Renal cortical epithelial cell (primary cell): ENCODE measurements at regions not wholly inside any gene's neighbourhood (a gene's known extent, or its start where the extent isn't known, plus 50 kb on each side); places are given as distances from the start of the nearest gene placed in this dataset.
"Not testable (repeated sequence)": the region's sequence is repeated elsewhere in the genome, so short reads cannot be mapped to it uniquely, and the experiment has no call there.

Experiments
- DNase-seq: peaks from one replicate; pipeline ENCODE4 v3.0.0-alpha.2; 2011; ENCODE audit warnings: low read depth

DNA sequence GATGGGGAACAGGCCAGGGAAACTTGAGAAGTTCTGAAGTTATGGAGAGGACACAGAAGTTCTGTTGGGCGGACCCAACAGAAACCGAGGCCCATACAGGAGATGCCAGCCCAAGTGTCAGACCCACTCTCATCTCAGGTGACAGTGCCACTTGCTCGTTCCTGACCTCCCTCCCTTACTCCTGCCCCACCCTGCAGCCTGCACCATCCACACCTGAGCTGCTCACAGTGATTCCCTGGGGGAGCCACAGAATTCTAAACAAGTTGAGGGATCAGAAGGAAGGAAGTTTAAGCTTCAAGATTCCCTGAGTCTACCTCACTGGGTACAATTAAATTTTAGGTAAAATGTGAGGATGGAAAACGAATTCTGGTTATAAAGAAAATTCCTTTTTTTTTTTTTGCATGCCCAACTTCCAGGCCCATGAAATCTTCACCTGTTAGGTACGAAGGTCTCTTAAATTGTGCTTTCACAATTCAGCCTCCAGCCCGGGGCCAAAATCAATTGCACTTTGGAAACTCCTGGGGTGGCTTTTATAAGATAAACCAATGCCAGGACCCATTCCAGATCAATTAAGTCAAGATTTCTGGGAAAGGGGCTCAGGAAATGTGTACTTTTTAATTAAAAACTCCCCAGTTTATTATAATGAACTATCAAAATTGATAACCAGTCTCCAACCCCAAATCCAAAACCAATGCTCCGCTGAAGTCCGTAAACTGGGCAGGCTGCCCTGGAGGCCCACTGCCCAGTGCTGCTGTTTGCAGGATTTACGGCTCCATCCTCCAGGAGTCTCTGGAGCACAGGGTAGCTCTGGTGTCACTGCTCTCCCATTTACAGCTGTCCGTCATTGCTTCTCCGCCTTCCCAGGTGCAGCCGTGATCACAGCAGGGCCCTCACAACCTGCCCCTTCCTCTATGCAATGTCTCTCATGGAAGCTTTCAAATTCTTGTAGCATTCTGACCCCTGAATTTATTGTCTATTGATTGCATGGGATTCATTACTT, 643.5 kb downstream of the UQCRFS1 start:
- no peak for DNase-seq

- DNase-seq, result no peak
Measured at GRCh38 chr19:28567834-28568233, 645.1 kb downstream of the UQCRFS1 start.

DNA sequence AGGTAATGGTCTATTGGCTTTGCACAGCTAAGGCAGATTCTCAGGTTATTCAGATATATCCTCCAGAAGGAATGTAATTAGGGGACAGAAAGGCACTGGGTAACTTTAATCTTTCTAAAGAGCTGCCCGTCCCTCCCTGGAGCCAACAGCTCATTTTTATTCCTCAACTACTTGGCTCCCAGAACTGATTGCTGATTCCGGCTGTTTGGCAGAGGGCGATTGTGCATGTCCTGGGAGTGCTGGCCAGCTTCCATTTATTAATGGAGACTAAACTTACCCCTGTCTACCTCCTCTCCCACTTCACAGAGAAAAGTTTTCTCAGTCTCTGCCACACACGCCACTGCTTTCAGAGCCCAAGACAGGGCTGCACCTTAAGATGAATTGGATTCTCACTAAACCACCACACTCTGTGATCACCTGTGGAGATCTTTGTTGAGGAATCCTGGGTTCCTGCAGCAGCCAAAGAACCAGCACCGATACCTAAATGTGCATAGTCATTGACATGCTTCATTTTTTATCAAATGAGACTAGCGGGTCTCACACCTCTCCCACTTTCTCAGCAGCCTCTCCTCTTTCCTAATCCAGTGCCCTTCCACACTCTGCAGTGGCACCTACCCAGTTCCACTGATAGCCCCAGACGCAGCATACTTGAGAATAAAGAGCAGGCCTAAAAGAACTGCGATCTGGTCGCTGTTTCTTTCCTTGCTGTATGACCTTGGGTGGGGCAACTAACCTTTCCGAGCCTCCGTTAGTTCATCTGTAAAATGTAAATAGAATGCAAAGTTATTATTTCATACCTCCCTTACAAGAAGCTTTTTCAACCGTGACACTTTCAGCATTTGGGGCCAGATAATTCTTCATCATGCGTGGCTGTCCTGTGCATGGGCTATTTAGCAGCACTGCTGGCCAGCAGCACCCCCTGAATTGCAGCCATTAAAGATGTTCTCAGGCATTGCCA, 648.7 kb downstream of the UQCRFS1 start:
- DNase-seq, result no peak

DNA sequence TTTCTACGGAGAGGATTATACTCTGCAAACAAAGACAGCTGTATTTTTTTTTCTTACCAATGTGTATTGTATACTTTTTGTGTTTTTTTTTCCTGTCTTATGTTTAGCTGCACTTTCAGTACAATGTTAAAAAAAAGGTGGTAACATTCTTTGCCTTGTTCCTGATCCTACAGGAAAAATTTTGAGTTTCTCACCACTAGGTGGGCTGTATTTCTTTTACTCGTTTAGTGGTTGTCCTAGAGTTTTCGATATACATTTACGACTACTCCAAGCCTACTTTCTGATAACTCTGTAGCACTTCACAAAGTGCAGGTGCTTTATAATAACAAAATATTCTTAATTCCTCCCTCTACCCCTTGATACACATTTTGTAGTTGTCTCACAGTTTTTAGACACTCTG, 652.2 kb downstream of the UQCRFS1 start:
- no peak for DNase-seq

DNA sequence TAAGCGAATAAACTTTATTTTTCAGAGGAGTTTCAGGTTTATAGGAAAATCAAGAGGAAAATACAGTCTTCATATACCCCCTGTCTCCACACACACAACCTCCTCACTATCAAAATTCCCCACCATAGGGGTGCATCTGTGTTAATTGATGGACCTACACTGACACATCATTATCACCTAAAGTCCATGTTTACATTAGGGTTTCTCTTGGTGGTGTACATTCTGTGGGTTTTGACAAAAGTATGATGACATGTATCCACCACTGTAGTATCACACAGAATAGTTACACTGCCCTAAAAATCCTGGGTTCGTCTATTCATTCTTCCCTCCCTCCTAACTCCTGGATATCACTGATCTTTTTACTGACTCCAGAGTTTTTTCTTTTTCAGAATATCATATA, 654.2 kb downstream of the UQCRFS1 start:
- no peak for DNase-seq

DNA sequence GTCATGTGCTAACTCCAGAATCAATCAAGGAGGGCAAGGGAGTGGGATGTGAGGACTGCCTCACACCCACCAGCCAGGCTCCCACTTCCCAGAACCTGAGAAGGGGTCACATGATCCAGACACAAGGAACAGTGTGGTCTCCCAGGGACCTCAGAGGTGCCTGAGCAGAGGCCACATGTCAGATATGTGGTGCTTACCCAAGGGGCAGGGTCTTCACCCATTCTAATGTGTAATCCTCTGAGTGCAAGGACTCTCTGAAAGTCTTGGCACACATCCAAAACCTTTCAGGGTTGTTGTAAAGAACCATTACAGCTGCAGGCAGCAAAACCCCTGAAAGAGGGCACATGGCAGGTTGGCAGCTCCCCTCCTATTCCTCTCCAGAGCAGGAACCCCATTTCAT, 656.6 kb downstream of the UQCRFS1 start:
- no peak for DNase-seq

GRCh38 chr19:28555317-28555716, 657.6 kb downstream of the UQCRFS1 start:
- DNase-seq, result no peak

DNA sequence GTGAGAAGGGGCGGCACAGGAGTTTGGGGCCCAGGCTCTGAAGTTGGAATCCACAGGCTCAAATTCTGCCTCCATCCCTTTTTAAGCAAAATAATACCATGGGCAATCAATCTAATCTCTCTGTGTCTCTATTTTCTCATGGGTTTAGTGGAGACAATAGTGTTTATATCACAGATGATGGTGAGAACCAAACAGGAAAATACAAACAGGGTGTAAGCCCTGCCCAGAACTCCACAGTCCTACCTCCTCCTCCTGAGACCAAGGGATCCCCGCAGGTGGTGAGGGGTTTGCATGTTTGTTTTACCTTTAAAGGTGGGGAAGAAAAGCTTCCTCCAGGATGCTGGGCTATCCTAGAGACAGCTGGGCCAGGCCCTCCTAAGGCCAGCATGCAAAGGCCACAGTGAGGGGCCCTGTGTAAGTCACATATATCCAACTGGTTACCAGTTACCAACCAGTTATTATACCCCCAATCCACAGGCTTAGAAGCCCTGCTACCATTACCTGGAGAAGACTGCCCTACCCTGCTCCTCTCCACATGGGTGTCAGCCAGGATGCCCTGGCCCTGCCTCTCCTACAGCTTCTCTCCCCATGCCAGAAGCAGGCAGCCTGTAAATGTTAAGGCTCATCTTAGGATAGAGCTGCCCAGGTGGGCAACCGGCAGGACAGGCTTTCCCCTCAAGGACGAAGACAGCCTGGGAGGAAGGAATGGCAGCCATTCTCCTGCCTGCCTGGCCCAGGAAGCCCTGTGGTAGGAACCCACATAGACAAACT, 658.4 kb downstream of the UQCRFS1 start:
- DNase-seq, result no peak

DNA sequence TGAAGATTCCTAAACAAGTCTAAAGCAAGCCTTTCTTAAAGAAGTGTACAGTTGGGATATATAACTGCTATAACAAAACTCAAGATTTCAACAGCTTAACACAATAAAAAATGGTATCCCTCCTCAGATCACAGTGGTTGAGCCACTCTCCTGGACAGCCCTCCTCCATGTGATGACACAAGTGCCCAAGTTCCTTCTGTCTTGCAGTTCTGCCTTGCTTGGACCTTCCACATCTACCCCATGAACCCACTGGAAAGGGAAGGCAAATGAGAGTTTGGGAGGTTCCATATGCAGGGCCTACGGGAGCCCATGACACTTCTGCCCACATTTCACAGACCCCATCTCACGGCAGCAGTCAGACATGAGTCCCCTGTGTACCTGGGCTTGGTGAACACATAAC, 659.2 kb downstream of the UQCRFS1 start:
- no peak for DNase-seq

DNA sequence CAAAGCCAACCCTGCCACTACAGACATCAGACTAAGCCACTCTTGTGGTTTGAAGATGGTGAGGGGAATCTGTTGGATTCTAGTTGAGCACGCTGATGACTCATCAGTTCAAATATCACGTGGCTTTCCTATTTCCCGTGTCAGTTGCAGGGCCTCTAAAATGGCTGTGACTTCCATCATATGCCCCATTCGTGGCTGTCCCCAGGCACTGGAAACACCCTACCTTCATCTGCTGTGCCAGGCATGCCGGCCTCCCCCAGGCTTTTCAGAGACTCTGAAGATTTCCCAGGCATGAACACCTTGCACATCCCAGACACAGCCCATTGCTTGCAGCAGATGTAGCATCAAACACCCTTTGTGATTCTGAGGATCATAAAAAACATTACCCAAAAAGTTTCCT, 659.9 kb downstream of the UQCRFS1 start:
- no peak for DNase-seq

DNA sequence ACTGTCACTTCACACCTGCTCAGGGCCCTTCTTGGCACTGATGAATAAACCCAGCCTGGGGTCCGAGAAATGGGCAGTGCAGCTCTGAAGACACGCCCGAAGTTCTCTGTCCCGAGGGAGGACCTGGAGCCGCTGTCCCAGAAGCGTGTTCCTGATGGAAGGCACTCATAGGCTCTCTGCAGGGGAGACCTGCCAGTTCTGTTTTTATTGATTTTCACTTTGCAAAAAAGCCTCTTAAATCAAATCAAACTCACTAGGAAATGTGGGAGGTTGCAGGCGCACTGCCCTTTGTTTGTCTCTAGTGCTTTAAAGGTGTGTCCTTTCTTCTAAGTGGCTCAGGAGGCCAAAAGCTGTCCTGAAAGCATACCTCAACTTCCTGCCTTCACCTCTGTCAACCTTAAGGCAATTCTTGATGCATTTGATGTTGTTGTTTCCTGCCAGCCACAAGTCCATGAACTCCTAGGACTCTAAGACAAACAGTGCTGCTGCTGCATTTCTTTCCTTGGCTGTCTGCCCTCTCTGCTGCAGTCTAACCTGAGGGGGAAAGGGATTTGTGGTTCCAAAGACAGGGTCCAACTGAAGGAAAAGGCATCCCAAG, 663.2 kb downstream of the UQCRFS1 start:
- no peak for DNase-seq

DNA sequence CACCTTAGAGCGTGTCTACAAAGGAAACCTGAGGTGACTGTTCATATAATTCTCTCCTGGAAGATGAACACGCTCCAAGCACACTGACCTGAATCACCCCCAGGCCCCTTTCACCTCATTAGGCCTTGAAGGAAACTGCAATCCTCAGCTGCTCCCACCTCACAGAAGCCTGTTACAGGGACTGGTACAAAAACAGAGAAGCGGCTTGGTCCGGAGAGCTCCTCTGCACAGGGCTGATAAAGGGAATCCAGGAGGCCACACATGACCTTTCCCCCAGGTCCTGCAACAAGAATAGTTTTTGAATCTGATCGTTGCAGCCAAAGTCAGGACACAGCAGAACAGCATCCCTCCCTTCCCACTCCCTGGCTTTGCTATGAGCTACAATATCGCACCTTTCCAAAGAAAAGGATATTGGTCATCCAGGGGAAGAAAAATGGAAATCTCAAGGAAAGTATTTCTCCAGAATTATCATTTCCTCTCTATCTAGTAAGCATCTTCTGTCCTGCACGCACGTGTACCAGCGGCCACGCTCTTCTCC, 666.7 kb downstream of the UQCRFS1 start:
- no peak for DNase-seq

DNA sequence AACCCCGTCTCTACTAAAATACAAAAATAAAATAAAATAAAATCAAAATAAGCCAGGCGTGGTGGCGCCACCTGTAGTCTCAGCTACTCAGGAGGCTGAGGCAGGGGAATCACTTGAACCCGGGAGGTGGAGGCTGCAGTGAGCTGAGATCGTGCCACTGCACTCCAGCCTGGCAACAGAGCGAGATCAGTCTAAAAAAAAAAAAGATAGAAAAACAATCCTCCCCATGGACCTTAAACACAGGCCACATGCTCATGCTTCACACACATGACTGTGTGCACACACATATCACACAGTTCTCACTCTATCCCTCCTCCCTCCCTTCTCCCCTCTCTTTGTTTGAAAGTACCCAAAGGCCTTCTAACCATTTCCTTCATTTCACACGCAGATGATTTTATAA, 667.6 kb downstream of the UQCRFS1 start:
- not testable (repeated sequence) for DNase-seq

- no peak for DNase-seq
Measured at GRCh38 chr19:28544451-28545261, 668.3 kb downstream of the UQCRFS1 start.

GRCh38 chr19:28543244-28543776, 669.6 kb downstream of the UQCRFS1 start:
- DNase-seq, result no peak

- no peak for DNase-seq
Measured at GRCh38 chr19:28542394-28543243, 670.3 kb downstream of the UQCRFS1 start.

DNA sequence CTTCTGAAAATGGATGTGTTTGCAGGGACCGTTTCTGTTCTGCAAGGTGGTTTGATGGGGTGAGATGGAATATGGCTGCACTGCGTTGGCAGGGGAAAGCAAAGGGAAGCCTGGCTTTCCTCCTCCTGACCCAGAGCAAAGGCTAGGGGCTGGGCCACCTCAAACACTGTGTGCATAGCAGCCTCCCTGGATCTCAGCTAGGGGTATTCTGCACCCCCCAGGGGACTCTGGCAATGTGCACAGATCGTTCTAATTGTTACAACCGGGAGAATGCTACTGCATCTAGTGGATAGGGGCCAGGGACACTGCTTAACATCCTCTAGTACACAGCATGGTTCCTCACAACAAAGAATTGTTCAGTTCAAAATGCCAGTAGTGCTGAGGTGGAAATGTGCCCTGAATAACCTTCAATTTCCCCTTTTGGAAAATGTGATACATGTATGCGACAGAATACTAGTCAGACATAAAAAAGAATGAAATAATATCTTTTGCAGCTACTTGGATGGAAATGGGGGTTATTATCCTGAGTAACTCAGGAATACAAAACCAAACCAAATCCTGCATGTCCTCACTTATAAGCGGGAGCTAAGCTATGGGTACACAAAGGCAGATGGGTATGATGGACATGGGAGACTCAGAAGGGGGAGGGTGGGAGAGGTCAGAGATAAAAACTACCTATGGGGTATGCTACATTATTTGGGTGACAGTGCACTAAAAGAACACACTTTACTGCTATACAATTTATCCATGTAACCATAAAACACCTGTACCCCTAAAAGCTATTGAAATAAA, 671.2 kb downstream of the UQCRFS1 start:
- DNase-seq, result no peak

- no peak for DNase-seq
Measured at GRCh38 chr19:28541029-28541428, 671.9 kb downstream of the UQCRFS1 start.
